ENCODE measurements at regions not wholly inside any gene's neighbourhood (a gene's known extent, or its start where the extent isn't known, plus 50 kb on each side); places are given as distances from the start of the nearest gene placed in this dataset.
"Not testable (repeated sequence)": the region's sequence is repeated elsewhere in the genome, so short reads cannot be mapped to it uniquely, and the experiment has no call there.

- not testable (repeated sequence) for H3K27me3 ChIP-seq (ENCODE audit: control insufficient read depth in 3 of 3, insufficient read depth in 3 of 3, low read length in 3 of 3); H3K27ac ChIP-seq (ENCODE audit: low read depth, low read length); H3K4me1 ChIP-seq (ENCODE audit: control insufficient read depth in 3 of 3, insufficient read depth in 3 of 3, low read length in 3 of 3); H3K4me3 ChIP-seq (ENCODE audit: low read length in 3 of 3); H3K9me3 ChIP-seq (ENCODE audit: control insufficient read depth in 3 of 3, low read length in 3 of 3); H3K36me3 ChIP-seq (ENCODE audit: control insufficient read depth in 3 of 3, insufficient read depth in 3 of 3, low read length in 3 of 3); H3K9ac ChIP-seq (ENCODE audit: low read depth in 1 of 3, low read length in 3 of 3)
Measured at GRCh38 chr15:85264614-85265190, 115.7 kb upstream of the AKAP13 start.

- not testable (repeated sequence) for H3K9me3 ChIP-seq (ENCODE audit: control insufficient read depth in 3 of 3, low read length in 3 of 3); H3K27me3 ChIP-seq (ENCODE audit: control insufficient read depth in 3 of 3, insufficient read depth in 3 of 3, low read length in 3 of 3); H3K9ac ChIP-seq (ENCODE audit: low read depth in 1 of 3, low read length in 3 of 3); H3K4me3 ChIP-seq (ENCODE audit: low read length in 3 of 3); H3K4me1 ChIP-seq (ENCODE audit: control insufficient read depth in 3 of 3, insufficient read depth in 3 of 3, low read length in 3 of 3); H3K36me3 ChIP-seq (ENCODE audit: control insufficient read depth in 3 of 3, insufficient read depth in 3 of 3, low read length in 3 of 3); H3K27ac ChIP-seq (ENCODE audit: low read depth, low read length)
Measured at GRCh38 chr15:85267158-85267857, 113.1 kb upstream of the AKAP13 start.

- Histone ChIP-seq H3K27me3 (ENCODE audit: control insufficient read depth in 3 of 3, insufficient read depth in 3 of 3, low read length in 3 of 3) (no peaks in the 10 kb centered on the region), H3K27ac (ENCODE audit: low read depth, low read length) (no peak overlapping the region), H3K4me1 (ENCODE audit: control insufficient read depth in 3 of 3, insufficient read depth in 3 of 3, low read length in 3 of 3) (no peaks in the 10 kb centered on the region), H3K4me3 (ENCODE audit: low read length in 3 of 3) (no peak overlapping the region), H3K36me3 (ENCODE audit: control insufficient read depth in 3 of 3, insufficient read depth in 3 of 3, low read length in 3 of 3) (no peaks in the 10 kb centered on the region), H3K9me3 (ENCODE audit: control insufficient read depth in 3 of 3, low read length in 3 of 3) (no peaks in the 10 kb centered on the region), H3K9ac (ENCODE audit: low read depth in 1 of 3, low read length in 3 of 3) (no peak overlapping the region)
Measured at GRCh38 chr15:85274315-85275050, 105.9 kb upstream of the AKAP13 start.

- no peaks in the 10 kb centered on the region for H3K4me1 ChIP-seq (ENCODE audit: control insufficient read depth in 3 of 3, insufficient read depth in 3 of 3, low read length in 3 of 3)
- H3K36me3 ChIP-seq (ENCODE audit: control insufficient read depth in 3 of 3, insufficient read depth in 3 of 3, low read length in 3 of 3), result no peaks in the 10 kb centered on the region
- H3K4me3 ChIP-seq (ENCODE audit: low read length in 3 of 3), result no peak overlapping the region
- H3K27me3 ChIP-seq (ENCODE audit: control insufficient read depth in 3 of 3, insufficient read depth in 3 of 3, low read length in 3 of 3), result no peaks in the 10 kb centered on the region
- no peak overlapping the region for H3K27ac ChIP-seq (ENCODE audit: low read depth, low read length)
- H3K9me3 ChIP-seq (ENCODE audit: control insufficient read depth in 3 of 3, low read length in 3 of 3), result no peaks in the 10 kb centered on the region
- no peak overlapping the region for H3K9ac ChIP-seq (ENCODE audit: low read depth in 1 of 3, low read length in 3 of 3)
Measured at GRCh38 chr15:85276508-85276907, 103.9 kb upstream of the AKAP13 start.

- Histone ChIP-seq H3K27me3 (ENCODE audit: control insufficient read depth in 3 of 3, insufficient read depth in 3 of 3, low read length in 3 of 3) (no peaks in the 10 kb centered on the region), H3K36me3 (ENCODE audit: control insufficient read depth in 3 of 3, insufficient read depth in 3 of 3, low read length in 3 of 3) (no peaks in the 10 kb centered on the region), H3K4me1 (ENCODE audit: control insufficient read depth in 3 of 3, insufficient read depth in 3 of 3, low read length in 3 of 3) (no peaks in the 10 kb centered on the region), H3K27ac (ENCODE audit: low read depth, low read length) (no peak overlapping the region), H3K9me3 (ENCODE audit: control insufficient read depth in 3 of 3, low read length in 3 of 3) (no peaks in the 10 kb centered on the region), H3K9ac (ENCODE audit: low read depth in 1 of 3, low read length in 3 of 3) (no peak overlapping the region), H3K4me3 (ENCODE audit: low read length in 3 of 3) (no peak overlapping the region)
Measured at GRCh38 chr15:85276921-85277320, 103.5 kb upstream of the AKAP13 start.

GRCh38 chr15:85277847-85278370, 102.5 kb upstream of the AKAP13 start:
- Histone ChIP-seq H3K9ac (ENCODE audit: low read depth in 1 of 3, low read length in 3 of 3) (no peak overlapping the region), H3K27ac (ENCODE audit: low read depth, low read length) (no peak overlapping the region), H3K27me3 (ENCODE audit: control insufficient read depth in 3 of 3, insufficient read depth in 3 of 3, low read length in 3 of 3) (no peaks in the 10 kb centered on the region), H3K4me3 (ENCODE audit: low read length in 3 of 3) (no peak overlapping the region), H3K36me3 (ENCODE audit: control insufficient read depth in 3 of 3, insufficient read depth in 3 of 3, low read length in 3 of 3) (no peaks in the 10 kb centered on the region), H3K9me3 (ENCODE audit: control insufficient read depth in 3 of 3, low read length in 3 of 3) (no peaks in the 10 kb centered on the region), H3K4me1 (ENCODE audit: control insufficient read depth in 3 of 3, insufficient read depth in 3 of 3, low read length in 3 of 3) (no peaks in the 10 kb centered on the region)

- Histone ChIP-seq H3K36me3 (ENCODE audit: control insufficient read depth in 3 of 3, insufficient read depth in 3 of 3, low read length in 3 of 3) (no peaks in the 10 kb centered on the region), H3K4me3 (ENCODE audit: low read length in 3 of 3) (no peak overlapping the region), H3K9me3 (ENCODE audit: control insufficient read depth in 3 of 3, low read length in 3 of 3) (no peaks in the 10 kb centered on the region), H3K4me1 (ENCODE audit: control insufficient read depth in 3 of 3, insufficient read depth in 3 of 3, low read length in 3 of 3) (no peaks in the 10 kb centered on the region), H3K27ac (ENCODE audit: low read depth, low read length) (no peak overlapping the region), H3K27me3 (ENCODE audit: control insufficient read depth in 3 of 3, insufficient read depth in 3 of 3, low read length in 3 of 3) (no peaks in the 10 kb centered on the region), H3K9ac (ENCODE audit: low read depth in 1 of 3, low read length in 3 of 3) (no peak overlapping the region)
Measured at GRCh38 chr15:85280203-85280602, 100.2 kb upstream of the AKAP13 start.

- H3K4me1 ChIP-seq (ENCODE audit: control insufficient read depth in 3 of 3, insufficient read depth in 3 of 3, low read length in 3 of 3), result no peaks in the 10 kb centered on the region
- no peak overlapping the region for H3K9ac ChIP-seq (ENCODE audit: low read depth in 1 of 3, low read length in 3 of 3)
- no peaks in the 10 kb centered on the region for H3K9me3 ChIP-seq (ENCODE audit: control insufficient read depth in 3 of 3, low read length in 3 of 3)
- no peaks in the 10 kb centered on the region for H3K27me3 ChIP-seq (ENCODE audit: control insufficient read depth in 3 of 3, insufficient read depth in 3 of 3, low read length in 3 of 3)
- no peak overlapping the region for H3K4me3 ChIP-seq (ENCODE audit: low read length in 3 of 3)
- no peak overlapping the region for H3K27ac ChIP-seq (ENCODE audit: low read depth, low read length)
- no peaks in the 10 kb centered on the region for H3K36me3 ChIP-seq (ENCODE audit: control insufficient read depth in 3 of 3, insufficient read depth in 3 of 3, low read length in 3 of 3)
Measured at GRCh38 chr15:85281293-85281882, 99.0 kb upstream of the AKAP13 start.

- no peak overlapping the region for H3K9ac ChIP-seq (ENCODE audit: low read depth in 1 of 3, low read length in 3 of 3)
- H3K27ac ChIP-seq (ENCODE audit: low read depth, low read length), result no peak overlapping the region
- H3K27me3 ChIP-seq (ENCODE audit: control insufficient read depth in 3 of 3, insufficient read depth in 3 of 3, low read length in 3 of 3), result no peaks in the 10 kb centered on the region
- no peaks in the 10 kb centered on the region for H3K36me3 ChIP-seq (ENCODE audit: control insufficient read depth in 3 of 3, insufficient read depth in 3 of 3, low read length in 3 of 3)
- H3K9me3 ChIP-seq (ENCODE audit: control insufficient read depth in 3 of 3, low read length in 3 of 3), result no peaks in the 10 kb centered on the region
- H3K4me3 ChIP-seq (ENCODE audit: low read length in 3 of 3), result no peak overlapping the region
- H3K4me1 ChIP-seq (ENCODE audit: control insufficient read depth in 3 of 3, insufficient read depth in 3 of 3, low read length in 3 of 3), result no peaks in the 10 kb centered on the region
Measured at GRCh38 chr15:85282504-85283115, 97.8 kb upstream of the AKAP13 start.
